CD14-positive monocyte (primary cell): ENCODE measurements at regions not wholly inside any gene's neighbourhood (a gene's known extent, or its start where the extent isn't known, plus 50 kb on each side); places are given as distances from the start of the nearest gene placed in this dataset.

Source experiments
- DNase-seq, 3 donors: peaks; one replicate each; pipeline ENCODE4 v3.0.0-alpha.2; 2011 to 2022
- H2AFZ ChIP-seq: 2 replicates; pipeline ENCODE4 v1.6.0; 2012; ENCODE audit warnings: mild to moderate bottlenecking, low read depth, low read length, inconsistent platforms; ENCODE audit not compliant: insufficient read depth, poor library complexity, severe bottlenecking
- H3K27ac ChIP-seq, 2 donors: 1 replicate in 1 of 2; 2 replicates in 1 of 2; pipeline ENCODE4 v1.5.1; 2012 to 2013; ENCODE audit warnings: low read length in 2 of 2, control low read depth in 1 of 2, inconsistent platforms in 1 of 2, low read depth in 1 of 2, mild to moderate bottlenecking in 1 of 2
- H3K27me3 ChIP-seq, 2 donors: one replicate each; pipeline versions ENCODE4 v1.6.0 to v1.6.1; 2011 to 2013; ENCODE audit warnings: low read length in 2 of 2; ENCODE audit not compliant: control insufficient read depth in 2 of 2, insufficient read depth in 2 of 2
- H3K36me3 ChIP-seq, 2 donors: replicated peaks in 1 of 2; 1 replicate in 1 of 2; 2 replicates in 1 of 2; pipeline versions ENCODE4 v1.5.1 to v1.6.1; 2012 to 2013; ENCODE audit warnings: low read length in 2 of 2, control low read depth in 1 of 2, inconsistent platforms in 1 of 2, mild to moderate bottlenecking in 1 of 2; ENCODE audit not compliant: insufficient read depth in 2 of 2, control insufficient read depth in 1 of 2
- H3K4me1 ChIP-seq, 2 donors: 1 replicate in 1 of 2; 2 replicates in 1 of 2; pipeline versions ENCODE4 v1.5.1 to v1.6.1; 2012 to 2013; ENCODE audit warnings: low read length in 2 of 2, control low read depth in 1 of 2, inconsistent platforms in 1 of 2, mild to moderate bottlenecking in 1 of 2, moderate library complexity in 1 of 2; ENCODE audit not compliant: insufficient read depth in 2 of 2, control insufficient read depth in 1 of 2
- H3K4me2 ChIP-seq: replicated peaks from 2 replicates; pipeline ENCODE3; 2012; ENCODE audit warnings: low read length, moderate library complexity, mild to moderate bottlenecking; ENCODE audit not compliant: poor library complexity, severe bottlenecking; ENCODE audit errors: extremely low read depth
- H3K4me3 ChIP-seq, 3 experiments: fragments of 200-600 bp in 1 of 3; sonication (generic) in 1 of 3; replicated peaks in 1 of 3; 1 replicate in 2 of 3; 2 replicates in 1 of 3; pipeline ENCODE4 v1.5.1; 2011 to 2013; ENCODE audit warnings: low read length in 3 of 3, mild to moderate bottlenecking in 3 of 3, control low read depth in 2 of 3, low read depth in 2 of 3, inconsistent platforms in 1 of 3, moderate library complexity in 1 of 3
- H3K79me2 ChIP-seq: 2 replicates; pipeline ENCODE4 v1.6.0; 2012; ENCODE audit warnings: mild to moderate bottlenecking, control low read depth, inconsistent platforms, low read length, moderate library complexity; ENCODE audit not compliant: insufficient read depth
- H3K9ac ChIP-seq: 2 replicates; pipeline ENCODE4 v1.6.0; 2017; ENCODE audit warnings: low read length, mild to moderate bottlenecking; ENCODE audit not compliant: insufficient read depth, poor library complexity, severe bottlenecking
- H3K9me3 ChIP-seq, 2 donors: replicated peaks in 1 of 2; 1 replicate in 1 of 2; 2 replicates in 1 of 2; pipeline versions ENCODE4 v1.5.1 to v1.6.1; 2012 to 2013; ENCODE audit warnings: low read length in 2 of 2, control low read depth in 1 of 2; ENCODE audit not compliant: control insufficient read depth in 1 of 2, insufficient read depth in 1 of 2
- H4K20me1 ChIP-seq: 2 replicates; pipeline ENCODE4 v1.6.0; 2012; ENCODE audit warnings: mild to moderate bottlenecking, low read length, control low read depth, moderate library complexity; ENCODE audit not compliant: insufficient read depth
- H3K27ac Mint-ChIP-seq, 7 donors: one replicate each; pipeline ENCODE4 v1.8.0; 2020; ENCODE audit warnings: mild to moderate bottlenecking in 7 of 7, mixed read lengths in 7 of 7, moderate library complexity in 6 of 7, inconsistent platforms in 2 of 7
- H3K27me3 Mint-ChIP-seq, 3 donors: one replicate each; pipeline ENCODE4 v1.8.0; 2021 to 2022; ENCODE audit warnings: low read depth in 3 of 3, mild to moderate bottlenecking in 3 of 3, mixed read lengths in 3 of 3, moderate library complexity in 3 of 3, inconsistent platforms in 1 of 3
- H3K36me3 Mint-ChIP-seq, 2 donors: one replicate each; pipeline ENCODE4 v1.8.0; 2020; ENCODE audit warnings: mixed read lengths in 2 of 2, inconsistent platforms in 1 of 2, mild to moderate bottlenecking in 1 of 2
- H3K4me1 Mint-ChIP-seq: one replicate; pipeline ENCODE4 v1.8.0; 2020; ENCODE audit warnings: mild to moderate bottlenecking, mixed read lengths
- H3K4me3 Mint-ChIP-seq, 2 donors: one replicate each; pipeline ENCODE4 v1.8.0; 2020; ENCODE audit warnings: mild to moderate bottlenecking in 2 of 2, mixed read lengths in 2 of 2, moderate library complexity in 1 of 2
- H3K9me3 Mint-ChIP-seq, 7 donors: one replicate each; pipeline ENCODE4 v1.8.0; 2020 to 2022; ENCODE audit warnings: mixed read lengths in 7 of 7, mild to moderate bottlenecking in 6 of 7, moderate library complexity in 6 of 7, inconsistent platforms in 2 of 7
- WGBS: methylation state at CpG from one replicate; pipeline ENCODE4 v1.1.5; 2013; ENCODE audit warnings: missing lambda C conversion rate; ENCODE audit not compliant: insufficient coverage; 5-methylcytosine and 5-hydroxymethylcytosine counted together
- intact Hi-C, 2 donors: fragments of 100-400 bp; cut with micrococcal nuclease; formaldehyde crosslinking; loops; one replicate each; pipeline versions ENCODE4 v1.15.0 to v1.15.1; 2023
- TF ChIP-seq, protein P1 (sequence below): fragments of 200-600 bp; IDR thresholded peaks from one replicate; pipeline ENCODE4 v1.8.0; 2022; ENCODE audit warnings: antibody characterized with exemption, mild to moderate bottlenecking

DNA sequence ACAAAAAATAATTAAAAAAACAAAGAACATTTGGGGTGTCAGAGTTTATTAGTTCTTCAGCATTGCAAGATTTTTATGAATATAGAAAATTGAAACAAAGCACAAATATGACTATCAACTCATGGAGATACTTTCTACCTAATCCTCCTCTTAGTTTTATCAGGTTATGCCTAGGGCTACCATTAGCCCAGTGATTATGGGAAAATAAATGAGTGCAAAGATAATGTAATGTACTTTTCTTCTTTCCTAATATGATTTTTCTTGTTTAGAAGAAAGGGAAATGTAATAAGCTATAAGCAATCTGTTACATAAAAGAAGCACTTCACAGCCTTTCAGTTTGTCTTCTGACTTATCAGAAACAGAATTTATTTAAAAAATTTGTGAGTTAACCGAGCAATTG lies 676.8 kb downstream of the SORCS1 start:
- Mint-ChIP-seq H3K4me1 (no peaks in the 10 kb centered on the region), H3K4me3 (no peak overlapping the region), H3K27me3 (no peaks in the 10 kb centered on the region), H3K27ac (no peak overlapping the region), H3K36me3 (no peaks in the 10 kb centered on the region), H3K9me3 (peaks cover 0 to 9% (median 0%) of the 10 kb centered on the region in 7 donors)
- TF ChIP-seq, protein P1, sequence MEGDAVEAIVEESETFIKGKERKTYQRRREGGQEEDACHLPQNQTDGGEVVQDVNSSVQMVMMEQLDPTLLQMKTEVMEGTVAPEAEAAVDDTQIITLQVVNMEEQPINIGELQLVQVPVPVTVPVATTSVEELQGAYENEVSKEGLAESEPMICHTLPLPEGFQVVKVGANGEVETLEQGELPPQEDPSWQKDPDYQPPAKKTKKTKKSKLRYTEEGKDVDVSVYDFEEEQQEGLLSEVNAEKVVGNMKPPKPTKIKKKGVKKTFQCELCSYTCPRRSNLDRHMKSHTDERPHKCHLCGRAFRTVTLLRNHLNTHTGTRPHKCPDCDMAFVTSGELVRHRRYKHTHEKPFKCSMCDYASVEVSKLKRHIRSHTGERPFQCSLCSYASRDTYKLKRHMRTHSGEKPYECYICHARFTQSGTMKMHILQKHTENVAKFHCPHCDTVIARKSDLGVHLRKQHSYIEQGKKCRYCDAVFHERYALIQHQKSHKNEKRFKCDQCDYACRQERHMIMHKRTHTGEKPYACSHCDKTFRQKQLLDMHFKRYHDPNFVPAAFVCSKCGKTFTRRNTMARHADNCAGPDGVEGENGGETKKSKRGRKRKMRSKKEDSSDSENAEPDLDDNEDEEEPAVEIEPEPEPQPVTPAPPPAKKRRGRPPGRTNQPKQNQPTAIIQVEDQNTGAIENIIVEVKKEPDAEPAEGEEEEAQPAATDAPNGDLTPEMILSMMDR, result no peak
- H3K27me3 ChIP-seq, result no peaks in the 10 kb centered on the region
- no peaks in the 10 kb centered on the region for H3K79me2 ChIP-seq
- H2AFZ ChIP-seq, result no peak overlapping the region
- no CpG with 5 or more reads among the region's 1 CpG for WGBS
- no peak overlapping the region for H3K4me2 ChIP-seq
- H4K20me1 ChIP-seq, result no peaks in the 10 kb centered on the region
- no peak overlapping the region for H3K27ac ChIP-seq
- no peaks in the 10 kb centered on the region for H3K9me3 ChIP-seq
- no peaks in the 10 kb centered on the region for H3K4me1 ChIP-seq
- H3K4me3 ChIP-seq, result no peak overlapping the region
- no peak for DNase-seq
- H3K9ac ChIP-seq, result no peak overlapping the region
- intact Hi-C loops, result no loop called here
- no peaks in the 10 kb centered on the region for H3K36me3 ChIP-seq

DNA sequence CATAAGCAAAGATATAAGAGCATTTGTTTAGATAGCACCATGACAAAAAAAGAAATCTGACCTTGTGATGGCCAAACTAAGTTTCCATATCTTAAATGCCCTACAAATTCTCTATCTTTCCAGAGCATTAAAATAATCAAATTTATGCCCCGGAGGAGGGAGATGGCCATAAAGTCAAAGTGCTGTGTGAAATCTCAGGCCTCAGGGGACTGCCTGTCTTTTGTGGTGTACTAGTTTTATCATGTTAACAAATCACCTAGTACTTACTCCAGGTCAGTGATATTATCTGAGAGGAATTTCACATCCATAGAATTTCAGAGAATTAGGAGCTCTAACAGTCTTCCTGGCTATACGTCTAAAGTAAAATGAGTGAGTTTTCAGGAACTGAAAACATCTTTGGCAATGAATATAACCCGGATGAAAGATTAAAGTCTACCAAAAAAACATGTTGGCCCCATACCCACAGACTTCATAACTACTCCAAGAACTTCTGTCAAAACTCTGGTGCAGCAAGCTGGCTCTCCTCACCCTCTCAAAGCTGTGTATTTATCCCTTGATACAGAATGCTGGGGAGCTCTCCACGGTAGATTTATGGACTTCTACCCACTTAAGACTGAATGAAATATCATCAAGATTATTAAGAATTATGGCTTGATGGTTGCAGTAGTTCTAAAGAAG lies 682.8 kb downstream of the SORCS1 start:
- WGBS, result no CpG with 5 or more reads among the region's 4 CpGs
- Mint-ChIP-seq H3K36me3 (no peaks in the 10 kb centered on the region), H3K9me3 (peaks cover 0 to 11% (median 0%) of the 10 kb centered on the region in 7 donors), H3K4me1 (no peaks in the 10 kb centered on the region), H3K27me3 (peaks cover 0 to 3% (median 0%) of the 10 kb centered on the region in 3 donors), H3K4me3 (no peak overlapping the region), H3K27ac (no peak overlapping the region)
- TF ChIP-seq, protein P1, result no peak
- no peaks in the 10 kb centered on the region for H3K9me3 ChIP-seq
- no peaks in the 10 kb centered on the region for H4K20me1 ChIP-seq
- H3K27me3 ChIP-seq, result no peaks in the 10 kb centered on the region
- no peak overlapping the region for H3K27ac ChIP-seq
- H3K36me3 ChIP-seq, result no peaks in the 10 kb centered on the region
- intact Hi-C loops, result no loop called here
- no peak overlapping the region for H3K4me2 ChIP-seq
- no peak overlapping the region for H3K4me3 ChIP-seq
- no peak overlapping the region for H3K9ac ChIP-seq
- DNase-seq, result no peak
- H3K79me2 ChIP-seq, result no peaks in the 10 kb centered on the region
- H3K4me1 ChIP-seq, result no peaks in the 10 kb centered on the region
- no peak overlapping the region for H2AFZ ChIP-seq
